ENCODE measurements at regions not wholly inside any gene's neighbourhood (a gene's known extent, or its start where the extent isn't known, plus 50 kb on each side); places are given as distances from the start of the nearest gene placed in this dataset.

GRCh38 chr5:157912621-157913325 is 53.8 kb upstream of the CLINT1 start:
- Mint-ChIP-seq H3K27ac (peak overlapping the region; percentile 90), H3K4me3 (ENCODE audit: low read depth) (no peak overlapping the region), H3K4me1 (ENCODE audit: low read depth) (peaks cover 30% of the 10 kb centered on the region), H3K36me3 (ENCODE audit: insufficient read depth) (no peaks in the 10 kb centered on the region), H3K9me3 (ENCODE audit: low read depth) (no peaks in the 10 kb centered on the region), H3K27me3 (no peaks in the 10 kb centered on the region)
- no peak for DNase-seq (ENCODE audit: low spot score, unreplicated experiment)
- TF ChIP-seq, protein P1, sequence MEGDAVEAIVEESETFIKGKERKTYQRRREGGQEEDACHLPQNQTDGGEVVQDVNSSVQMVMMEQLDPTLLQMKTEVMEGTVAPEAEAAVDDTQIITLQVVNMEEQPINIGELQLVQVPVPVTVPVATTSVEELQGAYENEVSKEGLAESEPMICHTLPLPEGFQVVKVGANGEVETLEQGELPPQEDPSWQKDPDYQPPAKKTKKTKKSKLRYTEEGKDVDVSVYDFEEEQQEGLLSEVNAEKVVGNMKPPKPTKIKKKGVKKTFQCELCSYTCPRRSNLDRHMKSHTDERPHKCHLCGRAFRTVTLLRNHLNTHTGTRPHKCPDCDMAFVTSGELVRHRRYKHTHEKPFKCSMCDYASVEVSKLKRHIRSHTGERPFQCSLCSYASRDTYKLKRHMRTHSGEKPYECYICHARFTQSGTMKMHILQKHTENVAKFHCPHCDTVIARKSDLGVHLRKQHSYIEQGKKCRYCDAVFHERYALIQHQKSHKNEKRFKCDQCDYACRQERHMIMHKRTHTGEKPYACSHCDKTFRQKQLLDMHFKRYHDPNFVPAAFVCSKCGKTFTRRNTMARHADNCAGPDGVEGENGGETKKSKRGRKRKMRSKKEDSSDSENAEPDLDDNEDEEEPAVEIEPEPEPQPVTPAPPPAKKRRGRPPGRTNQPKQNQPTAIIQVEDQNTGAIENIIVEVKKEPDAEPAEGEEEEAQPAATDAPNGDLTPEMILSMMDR (IDR thresholded peaks at IDR 0.05; ENCODE audit: unreplicated experiment): no peak

DNA sequence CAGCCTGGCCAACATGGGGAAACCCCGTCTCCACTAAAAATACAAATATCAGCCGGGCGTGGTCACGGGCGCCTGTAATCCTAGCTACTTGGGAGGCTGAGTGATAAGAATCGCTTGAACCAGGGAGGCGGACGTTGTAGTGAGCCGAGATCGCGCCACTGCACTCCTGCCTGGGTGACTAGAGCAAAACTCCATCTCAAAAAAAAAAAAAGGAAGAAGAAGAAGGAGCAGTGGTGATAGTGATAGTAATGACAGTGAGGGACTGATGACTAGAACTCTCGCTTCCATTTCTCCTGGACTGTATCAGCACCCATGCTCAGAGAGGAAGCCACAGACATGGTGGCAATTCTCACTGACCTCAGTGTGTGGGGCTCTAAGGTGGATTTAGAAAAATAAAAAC is 52.6 kb upstream of the CLINT1 start:
- Mint-ChIP-seq H3K27ac (no peak overlapping the region), H3K27me3 (no peaks in the 10 kb centered on the region), H3K4me3 (ENCODE audit: low read depth) (no peak overlapping the region), H3K4me1 (ENCODE audit: low read depth) (peaks cover 26% of the 10 kb centered on the region), H3K9me3 (ENCODE audit: low read depth) (no peaks in the 10 kb centered on the region), H3K36me3 (ENCODE audit: insufficient read depth) (no peaks in the 10 kb centered on the region)
- DNase-seq (ENCODE audit: low spot score, unreplicated experiment): no peak
- TF ChIP-seq, protein P1 (IDR thresholded peaks at IDR 0.05; ENCODE audit: unreplicated experiment): no peak
